A549 (cell line): ENCODE measurements at regions not wholly inside any gene's neighbourhood (a gene's known extent, or its start where the extent isn't known, plus 50 kb on each side); places are given as distances from the start of the nearest gene placed in this dataset.

Experiments used
- ATAC-seq, 2 experiments: fragments of 200-7000 bp in 1 of 2; fragments of >200 bp in 1 of 2; cut with Nextera tagmentation in 1 of 2; cut with Tn5 transposase in 1 of 2; 3 replicates each; pipeline versions ENCODE4 v1.8.0 to v1.9.1; 2018 to 2020; ENCODE audit warnings: mild to moderate bottlenecking in 1 of 2, moderate library complexity in 1 of 2
- CTCF ChIA-PET: fragments of 300-600 bp; sonication (Branson Sonifier 250); formaldehyde crosslinking; extraction: SDS; loops from one replicate; lab custom pipeline; 2021; ENCODE audit warnings: antibody characterized with exemption, inconsistent platforms; lab: Yijun Ruan, JAX
- POLR2A ChIA-PET: fragments of 350-600 bp; formaldehyde crosslinking; extraction: SDS; loops from one replicate; lab custom pipeline; 2021; ENCODE audit warnings: antibody characterized with exemption, inconsistent platforms; lab: Yijun Ruan, JAX
- DNase-seq, 2 experiments: peaks; one replicate each; pipeline versions ENCODE4 v3.0.0 to v3.0.0-alpha.2; 2011 to 2016; ENCODE audit warnings: low read depth in 1 of 2, low spot score in 1 of 2
- FAIRE-seq: peaks from 2 replicates; lab custom pipeline; 2011; peaks lifted over from hg19 to GRCh38; lab: Jason Lieb, UNC
- H3K27ac ChIP-seq, 2 experiments: fragments of >200 bp; sonication (Bioruptor Twin); formaldehyde crosslinking; 3 replicates each; pipeline ENCODE4 v1.5.1; 2016 to 2017
- H3K4me1 ChIP-seq: fragments of >200 bp; sonication (Bioruptor Twin); formaldehyde crosslinking; 3 replicates; pipeline ENCODE4 v1.6.1; 2016
- H3K4me2 ChIP-seq: fragments of >200 bp; sonication (Bioruptor Twin); formaldehyde crosslinking; 3 replicates; pipeline ENCODE4 v1.6.1; 2016
- H3K4me3 ChIP-seq: fragments of >200 bp; sonication (Bioruptor Twin); formaldehyde crosslinking; 3 replicates; pipeline ENCODE4 v1.5.1; 2016
- H3K9me3 ChIP-seq: fragments of >200 bp; sonication (Bioruptor Twin); formaldehyde crosslinking; 3 replicates; pipeline ENCODE4 v1.6.1; 2016
- BCL3 ChIP-seq: fragments of >200 bp; sonication (Bioruptor Twin); formaldehyde crosslinking; IDR thresholded peaks from 3 replicates; pipeline ENCODE4 v1.6.1; 2016
- CBX2 ChIP-seq: fragments of 200-600 bp; sonication (generic); IDR thresholded peaks from 2 replicates; pipeline ENCODE4 v1.6.1; 2016; ENCODE audit warnings: low read depth, mild to moderate bottlenecking, borderline replicate concordance
- CHD4 ChIP-seq: fragments of 200-600 bp; sonication (generic); IDR thresholded peaks from 2 replicates; pipeline ENCODE4 v1.6.1; 2016; ENCODE audit warnings: antibody characterized with exemption, mild to moderate bottlenecking, borderline replicate concordance
- EP300 ChIP-seq, 2 experiments: fragments of >200 bp; sonication (Bioruptor Twin); formaldehyde crosslinking; IDR thresholded peaks; 2 replicates in 1 of 2; 3 replicates in 1 of 2; pipeline ENCODE4 v1.6.1; 2016 to 2017
- HEYL ChIP-seq: fragments of 250-450 bp; sonication (Bioruptor Pico); IDR thresholded peaks from 2 replicates; pipeline ENCODE4 v1.8.0; 2021; ENCODE audit warnings: mild to moderate bottlenecking, moderate library complexity
- HOXA7 ChIP-seq: fragments of 250-450 bp; sonication (Bioruptor Pico); IDR thresholded peaks from 2 replicates; pipeline ENCODE4 v1.5.0; 2020; ENCODE audit warnings: mild to moderate bottlenecking, moderate library complexity
- HOXB13 ChIP-seq: fragments of 250-450 bp; sonication (Bioruptor Pico); IDR thresholded peaks from 2 replicates; pipeline ENCODE4 v1.5.0; 2020; ENCODE audit warnings: low read depth, mild to moderate bottlenecking, moderate library complexity
- HOXB5 ChIP-seq: fragments of 250-450 bp; sonication (Bioruptor Pico); IDR thresholded peaks from 2 replicates; pipeline ENCODE4 v1.5.0; 2020; ENCODE audit warnings: mild to moderate bottlenecking, moderate library complexity
- MAFK ChIP-seq: fragments of 450-650 bp; IDR thresholded peaks from 2 replicates; pipeline ENCODE4 v1.6.1; 2014; ENCODE audit not compliant: partially characterized antibody
- MAX ChIP-seq: IDR thresholded peaks from 2 replicates; pipeline ENCODE4 v1.6.1; 2012
- MAZ ChIP-seq: fragments of 150-350 bp; IDR thresholded peaks from 2 replicates; pipeline ENCODE4 v1.6.1; 2014; ENCODE audit warnings: antibody characterized with exemption, low read depth, low read length, borderline replicate concordance
- MYC ChIP-seq: IDR thresholded peaks from 2 replicates; pipeline ENCODE4 v1.6.1; 2012; ENCODE audit warnings: mild to moderate bottlenecking, inconsistent platforms, low read length, improper control_type of control experiment, borderline replicate concordance
- NFE2L2 ChIP-seq: fragments of 150-350 bp; conservative IDR thresholded peaks from 2 replicates; pipeline ENCODE4 v1.6.1; 2014; ENCODE audit warnings: low read length
- NR3C1 ChIP-seq: fragments of >200 bp; sonication (Bioruptor Twin); formaldehyde crosslinking; IDR thresholded peaks from 3 replicates; pipeline ENCODE4 v1.6.1; 2017
- PHF8 ChIP-seq: fragments of 200-600 bp; sonication (generic); IDR thresholded peaks from 2 replicates; pipeline ENCODE4 v1.6.1; 2016; ENCODE audit warnings: low read depth, mild to moderate bottlenecking, antibody characterized with exemption, moderate library complexity, borderline replicate concordance
- POLR2AphosphoS2 ChIP-seq: conservative IDR thresholded peaks from 2 replicates; pipeline ENCODE4 v1.6.1; 2012; ENCODE audit warnings: low read length, improper control_type of control experiment, inconsistent platforms
- RAD21 ChIP-seq, 2 experiments: fragments of >200 bp in 1 of 2; sonication (Bioruptor Twin) in 1 of 2; formaldehyde crosslinking in 1 of 2; IDR thresholded peaks in 1 of 2; conservative IDR thresholded peaks in 1 of 2; 2 replicates in 1 of 2; 3 replicates in 1 of 2; pipeline ENCODE4 v1.6.1; 2012 to 2018; ENCODE audit warnings: inconsistent platforms in 1 of 2
- RARB ChIP-seq: fragments of 250-450 bp; sonication (Bioruptor Pico); IDR thresholded peaks from 2 replicates; pipeline ENCODE4 v1.8.0; 2021; ENCODE audit warnings: mild to moderate bottlenecking, moderate library complexity
- RFX5 ChIP-seq: fragments of 450-650 bp; IDR thresholded peaks from 2 replicates; pipeline ENCODE4 v1.7.1; 2014; ENCODE audit warnings: antibody characterized with exemption, mild to moderate bottlenecking, moderate library complexity
- USF2 ChIP-seq: fragments of 450-650 bp; IDR thresholded peaks from 2 replicates; pipeline ENCODE4 v1.6.1; 2014; ENCODE audit warnings: antibody characterized with exemption
- ZC3H11A ChIP-seq: fragments of 450-650 bp; IDR thresholded peaks from 2 replicates; pipeline ENCODE4 v1.6.1; 2014; ENCODE audit warnings: antibody characterized with exemption, mild to moderate bottlenecking
- ZNF302 ChIP-seq: fragments of 250-450 bp; sonication (Bioruptor Pico); IDR thresholded peaks from 2 replicates; pipeline ENCODE4 v1.9.0; 2021; ENCODE audit warnings: inconsistent platforms, mild to moderate bottlenecking, moderate library complexity
- WGBS: methylation state at CpG from one replicate; pipeline ENCODE4 v1.1.6; 2017; ENCODE audit errors: missing lambda C conversion rate; 5-methylcytosine and 5-hydroxymethylcytosine counted together
- TF ChIP-seq, protein P1 (sequence below): IDR thresholded peaks from 2 replicates; pipeline ENCODE4 v1.6.1; 2012; ENCODE audit warnings: low read depth, borderline replicate concordance
- TF ChIP-seq, protein P2 (sequence below): fragments of 250-450 bp; sonication (Bioruptor Pico); IDR thresholded peaks from 2 replicates; pipeline ENCODE4 v1.5.0; 2021; ENCODE audit warnings: mild to moderate bottlenecking, moderate library complexity, borderline replicate concordance

- no peaks in the 10 kb centered on the region for H3K9me3 ChIP-seq
- H3K27ac ChIP-seq = no peak overlapping the region
- no peak overlapping the region for H3K4me2 ChIP-seq
- no peak overlapping the region for H3K4me3 ChIP-seq
- POLR2A ChIA-PET = no interaction called here
- 5% methylated on average over 2 of the region's 2 CpGs for WGBS
- H3K4me1 ChIP-seq = no peaks in the 10 kb centered on the region
- FAIRE-seq (no peak), ATAC-seq (no peak), DNase-seq (no peak)
- CTCF ChIA-PET = no interaction called here
- TF ChIP-seq ZNF302 (CRISPR knock-in tag) (no peak), PHF8 (no peak), MYC (no peak), POLR2AphosphoS2 (no peak), BCL3 (no peak), RAD21 (conservative IDR thresholded peaks at IDR 0.05 in 1 of 2, IDR thresholded peaks at IDR 0.05 in 1 of 2) (no peak), HOXB5 (no peak), NFE2L2 (no peak), NR3C1 (no peak), RFX5 (no peak), EP300 (IDR thresholded peaks at IDR 0.05) (no peak)
- TF ChIP-seq, all 56 proteins: peak for 0
Measured at GRCh38 chr3:118742760-118743159, 291.9 kb downstream of the IGSF11 start.

DNA sequence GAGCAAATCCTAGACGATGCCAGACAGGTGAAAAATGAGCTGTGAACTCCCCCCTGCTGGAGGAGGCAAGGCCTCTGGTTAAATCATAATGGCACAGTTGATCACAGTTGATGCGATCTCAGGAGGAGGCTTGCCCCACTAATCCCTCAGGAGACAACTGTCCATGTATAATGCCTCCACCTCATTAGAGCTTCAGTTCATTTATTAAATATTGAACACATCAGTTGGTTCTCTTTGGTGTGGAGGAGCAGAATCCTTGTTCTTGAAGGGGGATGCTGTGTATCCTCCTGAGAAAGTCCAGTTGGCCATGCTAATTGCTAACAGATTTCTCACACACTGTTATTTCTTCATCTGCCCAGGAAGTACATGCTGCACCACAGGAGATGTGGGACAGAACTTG lies 290.5 kb downstream of the IGSF11 start:
- Histone ChIP-seq H3K4me2 (no peak overlapping the region), H3K4me3 (no peak overlapping the region), H3K4me1 (no peaks in the 10 kb centered on the region), H3K27ac (no peak overlapping the region), H3K9me3 (no peaks in the 10 kb centered on the region)
- ATAC-seq (no peak), FAIRE-seq (no peak), DNase-seq (no peak)
- CTCF ChIA-PET = no interaction called here
- POLR2A ChIA-PET = no interaction called here
- TF ChIP-seq ZNF302 (CRISPR knock-in tag) (no peak), ZC3H11A (no peak), BCL3 (no peak), MAZ (no peak), CBX2 (no peak), USF2 (no peak), RAD21 (conservative IDR thresholded peaks at IDR 0.05 in 1 of 2, IDR thresholded peaks at IDR 0.05 in 1 of 2) (no peak), MAFK (no peak), HOXA7 (CRISPR knock-in tag) (no peak), HEYL (CRISPR knock-in tag) (no peak), CHD4 (no peak), RARB (no peak), HOXB13 (CRISPR knock-in tag) (no peak), PHF8 (no peak), MAX (no peak)
- TF ChIP-seq, protein P1, sequence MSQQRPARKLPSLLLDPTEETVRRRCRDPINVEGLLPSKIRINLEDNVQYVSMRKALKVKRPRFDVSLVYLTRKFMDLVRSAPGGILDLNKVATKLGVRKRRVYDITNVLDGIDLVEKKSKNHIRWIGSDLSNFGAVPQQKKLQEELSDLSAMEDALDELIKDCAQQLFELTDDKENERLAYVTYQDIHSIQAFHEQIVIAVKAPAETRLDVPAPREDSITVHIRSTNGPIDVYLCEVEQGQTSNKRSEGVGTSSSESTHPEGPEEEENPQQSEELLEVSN = no peak
- TF ChIP-seq, protein P2, sequence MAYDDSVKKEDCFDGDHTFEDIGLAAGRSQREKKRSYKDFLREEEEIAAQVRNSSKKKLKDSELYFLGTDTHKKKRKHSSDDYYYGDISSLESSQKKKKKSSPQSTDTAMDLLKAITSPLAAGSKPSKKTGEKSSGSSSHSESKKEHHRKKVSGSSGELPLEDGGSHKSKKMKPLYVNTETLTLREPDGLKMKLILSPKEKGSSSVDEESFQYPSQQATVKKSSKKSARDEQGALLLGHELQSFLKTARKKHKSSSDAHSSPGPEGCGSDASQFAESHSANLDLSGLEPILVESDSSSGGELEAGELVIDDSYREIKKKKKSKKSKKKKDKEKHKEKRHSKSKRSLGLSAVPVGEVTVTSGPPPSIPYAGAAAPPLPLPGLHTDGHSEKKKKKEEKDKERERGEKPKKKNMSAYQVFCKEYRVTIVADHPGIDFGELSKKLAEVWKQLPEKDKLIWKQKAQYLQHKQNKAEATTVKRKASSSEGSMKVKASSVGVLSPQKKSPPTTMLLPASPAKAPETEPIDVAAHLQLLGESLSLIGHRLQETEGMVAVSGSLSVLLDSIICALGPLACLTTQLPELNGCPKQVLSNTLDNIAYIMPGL (CRISPR knock-in tag) = no peak
- WGBS = 15% methylated on average over 2 of the region's 2 CpGs
